ENCODE measurements at regions not wholly inside any gene's neighbourhood (a gene's known extent, or its start where the extent isn't known, plus 50 kb on each side); places are given as distances from the start of the nearest gene placed in this dataset.

DNA sequence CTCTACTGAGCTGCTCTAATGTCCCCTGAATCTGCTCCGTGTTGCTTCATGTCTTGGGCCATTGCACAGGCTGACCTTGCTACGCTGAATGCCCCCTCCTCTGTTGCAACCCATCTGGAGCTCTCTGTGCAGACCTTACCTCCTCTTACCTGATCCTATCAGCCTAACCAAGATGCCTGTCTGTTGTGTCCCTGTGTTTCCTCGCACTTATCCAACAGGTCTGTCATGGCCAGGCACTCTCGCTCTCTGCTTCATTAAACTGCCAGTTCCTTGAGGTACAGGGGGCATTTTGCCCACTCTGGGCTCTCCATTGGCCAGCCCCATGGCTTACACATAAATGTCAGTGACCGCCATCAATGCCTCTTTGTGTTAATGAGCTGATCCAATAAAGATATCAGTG is 277.7 kb upstream of the TSHZ3 start:
- Histone ChIP-seq H3K4me2 (no peak overlapping the region), H2AFZ (no peak overlapping the region), H3K27me3 (no peaks in the 10 kb centered on the region), H3K36me3 (replicated peaks; ENCODE audit: insufficient read depth, low read depth) (no peaks in the 10 kb centered on the region), H3K9me3 (ENCODE audit: low read depth) (no peaks in the 10 kb centered on the region), H3K4me3 (no peak overlapping the region), H4K20me1 (ENCODE audit: insufficient read depth, poor library complexity, severe bottlenecking) (no peaks in the 10 kb centered on the region), H3K4me1 (ENCODE audit: insufficient read depth) (no peaks in the 10 kb centered on the region), H3K79me2 (no peaks in the 10 kb centered on the region), H3K27ac (no peak overlapping the region), H3K9me2 (replicated peaks; ENCODE audit: insufficient read depth) (no peaks in the 10 kb centered on the region)
- TF ChIP-seq EZH2 (IDR thresholded peaks at IDR 0.05; ENCODE audit: borderline replicate concordance) = no peak
- TF ChIP-seq, protein P1, sequence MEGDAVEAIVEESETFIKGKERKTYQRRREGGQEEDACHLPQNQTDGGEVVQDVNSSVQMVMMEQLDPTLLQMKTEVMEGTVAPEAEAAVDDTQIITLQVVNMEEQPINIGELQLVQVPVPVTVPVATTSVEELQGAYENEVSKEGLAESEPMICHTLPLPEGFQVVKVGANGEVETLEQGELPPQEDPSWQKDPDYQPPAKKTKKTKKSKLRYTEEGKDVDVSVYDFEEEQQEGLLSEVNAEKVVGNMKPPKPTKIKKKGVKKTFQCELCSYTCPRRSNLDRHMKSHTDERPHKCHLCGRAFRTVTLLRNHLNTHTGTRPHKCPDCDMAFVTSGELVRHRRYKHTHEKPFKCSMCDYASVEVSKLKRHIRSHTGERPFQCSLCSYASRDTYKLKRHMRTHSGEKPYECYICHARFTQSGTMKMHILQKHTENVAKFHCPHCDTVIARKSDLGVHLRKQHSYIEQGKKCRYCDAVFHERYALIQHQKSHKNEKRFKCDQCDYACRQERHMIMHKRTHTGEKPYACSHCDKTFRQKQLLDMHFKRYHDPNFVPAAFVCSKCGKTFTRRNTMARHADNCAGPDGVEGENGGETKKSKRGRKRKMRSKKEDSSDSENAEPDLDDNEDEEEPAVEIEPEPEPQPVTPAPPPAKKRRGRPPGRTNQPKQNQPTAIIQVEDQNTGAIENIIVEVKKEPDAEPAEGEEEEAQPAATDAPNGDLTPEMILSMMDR (IDR thresholded peaks at IDR 0.05; ENCODE audit: poor library complexity) = no peak
- no peak for TF ChIP-seq EZH2phosphoT487 (IDR thresholded peaks at IDR 0.05; ENCODE audit: low read depth, severe bottlenecking, unreplicated experiment)
- no peak for DNase-seq (ENCODE audit: low spot score)
- 89% methylated on average over 5 of the region's 5 CpGs for WGBS (ENCODE audit: low lambda C conversion rate, missing lambda C conversion rate)

DNA sequence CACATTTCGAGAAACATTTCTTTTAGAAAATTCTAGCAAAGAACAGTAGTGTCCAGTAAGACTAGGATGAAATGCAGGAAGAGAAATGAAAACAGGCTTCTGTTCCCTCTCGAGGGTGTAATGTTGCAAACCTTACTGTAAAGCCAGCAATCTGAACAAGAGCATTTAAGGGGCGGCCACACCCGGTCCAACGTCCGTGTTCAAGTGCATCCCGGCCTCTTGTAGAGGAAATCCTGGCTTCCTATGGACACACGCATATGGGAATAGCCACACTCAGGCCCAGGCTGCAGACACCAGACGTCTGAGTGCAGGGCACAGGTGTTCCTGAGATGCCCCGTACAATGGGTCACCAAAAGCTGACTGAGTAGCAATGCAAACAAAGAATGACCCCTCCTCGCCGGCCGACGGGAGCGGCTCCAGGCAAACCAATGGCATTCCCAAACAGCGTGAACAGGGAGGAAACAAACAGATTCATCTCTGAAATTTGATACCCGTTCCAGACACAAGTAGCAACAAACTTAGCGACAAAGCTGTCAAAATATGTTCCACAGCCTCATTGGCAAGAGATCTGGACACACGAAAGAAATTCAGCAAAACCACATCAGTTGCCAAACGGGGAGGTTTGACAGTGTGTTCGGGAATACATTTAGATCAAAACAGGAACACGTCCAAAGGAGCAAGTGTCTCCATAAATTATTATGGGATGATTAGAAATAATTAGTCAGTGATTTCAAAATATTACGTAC is 278.6 kb upstream of the TSHZ3 start:
- no peak for DNase-seq (ENCODE audit: low spot score)
- H3K79me2 ChIP-seq = no peaks in the 10 kb centered on the region
- no peaks in the 10 kb centered on the region for H3K9me3 ChIP-seq (ENCODE audit: low read depth)
- no peaks in the 10 kb centered on the region for H3K4me1 ChIP-seq (ENCODE audit: insufficient read depth)
- no peak overlapping the region for H3K4me2 ChIP-seq
- H3K27ac ChIP-seq = no peak overlapping the region
- H3K4me3 ChIP-seq = no peak overlapping the region
- TF ChIP-seq EZH2 (IDR thresholded peaks at IDR 0.05; ENCODE audit: borderline replicate concordance) (no peak), EZH2phosphoT487 (IDR thresholded peaks at IDR 0.05; ENCODE audit: low read depth, severe bottlenecking, unreplicated experiment) (no peak)
- TF ChIP-seq, protein P1 (IDR thresholded peaks at IDR 0.05; ENCODE audit: poor library complexity) = no peak
- no peaks in the 10 kb centered on the region for H3K9me2 ChIP-seq (replicated peaks; ENCODE audit: insufficient read depth)
- H2AFZ ChIP-seq = no peak overlapping the region
- 79% methylated on average over 23 of the region's 23 CpGs for WGBS (ENCODE audit: low lambda C conversion rate, missing lambda C conversion rate)
- H3K27me3 ChIP-seq = no peaks in the 10 kb centered on the region
- no peaks in the 10 kb centered on the region for H4K20me1 ChIP-seq (ENCODE audit: insufficient read depth, poor library complexity, severe bottlenecking)
- H3K36me3 ChIP-seq (replicated peaks; ENCODE audit: insufficient read depth, low read depth) = no peaks in the 10 kb centered on the region

DNA sequence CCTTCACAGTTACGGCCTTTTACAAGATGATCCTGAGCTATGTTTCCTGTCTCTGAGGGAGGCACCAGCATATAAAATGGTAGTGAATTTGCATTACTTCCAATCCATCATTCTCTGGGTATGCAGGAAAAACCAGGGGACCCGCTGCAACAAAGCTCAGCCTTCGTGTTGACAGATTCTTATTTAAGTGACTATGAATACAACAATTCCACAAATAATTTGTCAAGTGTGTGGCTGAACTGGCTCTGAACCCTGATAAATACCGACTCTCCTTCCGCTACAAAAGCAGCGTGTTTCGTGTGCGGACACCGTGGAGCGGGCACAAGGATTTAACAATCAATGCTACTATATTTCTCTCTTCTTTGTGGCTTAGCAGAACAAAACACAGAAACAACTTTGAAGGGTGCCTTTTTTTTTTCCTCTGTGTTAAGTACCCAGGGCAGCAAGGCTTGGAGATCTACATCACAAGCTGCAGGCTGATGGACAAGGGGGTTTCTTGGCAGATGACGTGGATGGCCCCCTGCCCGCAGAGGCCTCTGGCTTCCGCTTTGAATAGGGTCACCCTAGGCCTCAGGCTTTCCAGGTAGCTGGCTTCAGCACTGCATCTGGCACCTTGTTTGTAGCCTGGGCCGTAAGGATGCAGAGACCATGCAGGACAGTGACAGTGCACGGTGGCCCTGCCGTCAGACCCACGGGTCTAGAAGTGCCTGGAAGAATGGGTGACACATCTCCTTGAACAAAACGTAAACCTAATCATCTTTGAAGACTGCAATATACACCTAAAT is 280.5 kb upstream of the TSHZ3 start:
- no peaks in the 10 kb centered on the region for H3K9me2 ChIP-seq (replicated peaks; ENCODE audit: insufficient read depth)
- no peaks in the 10 kb centered on the region for H3K36me3 ChIP-seq (replicated peaks; ENCODE audit: insufficient read depth, low read depth)
- no peaks in the 10 kb centered on the region for H4K20me1 ChIP-seq (ENCODE audit: insufficient read depth, poor library complexity, severe bottlenecking)
- H3K4me2 ChIP-seq = no peak overlapping the region
- H3K9me3 ChIP-seq (ENCODE audit: low read depth) = no peaks in the 10 kb centered on the region
- no peak overlapping the region for H2AFZ ChIP-seq
- no peak for DNase-seq (ENCODE audit: low spot score)
- H3K27ac ChIP-seq = no peak overlapping the region
- no peaks in the 10 kb centered on the region for H3K4me1 ChIP-seq (ENCODE audit: insufficient read depth)
- no peaks in the 10 kb centered on the region for H3K27me3 ChIP-seq
- no peak overlapping the region for H3K4me3 ChIP-seq
- no peaks in the 10 kb centered on the region for H3K79me2 ChIP-seq
- no peak for TF ChIP-seq EZH2phosphoT487 (IDR thresholded peaks at IDR 0.05; ENCODE audit: low read depth, severe bottlenecking, unreplicated experiment)
- TF ChIP-seq, protein P1 (IDR thresholded peaks at IDR 0.05; ENCODE audit: poor library complexity) = no peak
- TF ChIP-seq EZH2 (IDR thresholded peaks at IDR 0.05; ENCODE audit: borderline replicate concordance) = no peak
- 86% methylated on average over 18 of the region's 18 CpGs for WGBS (ENCODE audit: low lambda C conversion rate, missing lambda C conversion rate)
